Keratinocyte (primary cell): ENCODE measurements at regions not wholly inside any gene's neighbourhood (a gene's known extent, or its start where the extent isn't known, plus 50 kb on each side); places are given as distances from the start of the nearest gene placed in this dataset.

Source experiments
- DNase-seq: peaks from one replicate; pipeline ENCODE4 v3.0.0-alpha.2; 2011; ENCODE audit warnings: low read depth, missing footprints, low spot score
- FAIRE-seq: peaks from 2 replicates; lab custom pipeline; 2011; peaks lifted over from hg19 to GRCh38; lab: Jason Lieb, UNC
- H2AFZ ChIP-seq: 2 replicates; pipeline ENCODE4 v1.6.0; 2012; ENCODE audit warnings: low read length, control low read depth, inconsistent platforms; ENCODE audit not compliant: control insufficient read depth
- H3K27ac ChIP-seq: 2 replicates; pipeline ENCODE4 v1.5.1; 2011; ENCODE audit warnings: low read length; ENCODE audit not compliant: control insufficient read depth, insufficient read depth
- H3K27me3 ChIP-seq: 3 replicates; pipeline ENCODE4 v1.6.0; 2011; ENCODE audit warnings: low read length; ENCODE audit not compliant: control insufficient read depth, insufficient read depth; ENCODE audit errors: extremely low read depth
- H3K36me3 ChIP-seq, 2 experiments: 2 replicates in 1 of 2; 3 replicates in 1 of 2; pipeline ENCODE4 v1.5.1; 2011; ENCODE audit warnings: low read length in 2 of 2, mild to moderate bottlenecking in 1 of 2; ENCODE audit not compliant: control insufficient read depth in 2 of 2, insufficient read depth in 2 of 2; ENCODE audit errors: extremely low read depth in 1 of 2
- H3K4me1 ChIP-seq: 3 replicates; pipeline ENCODE4 v1.5.1; 2011; ENCODE audit warnings: low read length; ENCODE audit not compliant: control insufficient read depth, insufficient read depth; ENCODE audit errors: extremely low read depth
- H3K4me2 ChIP-seq: 3 replicates; pipeline ENCODE4 v1.6.0; 2011; ENCODE audit warnings: low read depth, low read length; ENCODE audit not compliant: control insufficient read depth, insufficient read depth; ENCODE audit errors: extremely low read depth
- H3K4me3 ChIP-seq, 3 experiments: fragments of 200-600 bp in 1 of 3; sonication (generic) in 1 of 3; 2 replicates in 2 of 3; 3 replicates in 1 of 3; pipeline ENCODE4 v1.5.1; 2011 to 2016; ENCODE audit warnings: low read length in 3 of 3, mild to moderate bottlenecking in 3 of 3, control low read depth in 2 of 3, inconsistent platforms in 1 of 3, low read depth in 1 of 3, mixed read lengths in 1 of 3, mixed run types in 1 of 3, moderate library complexity in 1 of 3; ENCODE audit not compliant: control insufficient read depth in 2 of 3, insufficient read depth in 2 of 3; ENCODE audit errors: extremely low read depth in 1 of 3
- H3K79me2 ChIP-seq: 2 replicates; pipeline ENCODE4 v1.6.0; 2012; ENCODE audit warnings: low read length; ENCODE audit not compliant: control insufficient read depth, insufficient read depth
- H3K9ac ChIP-seq: 3 replicates; pipeline ENCODE4 v1.6.0; 2011; ENCODE audit warnings: low read length; ENCODE audit not compliant: control insufficient read depth, insufficient read depth; ENCODE audit errors: extremely low read depth
- H3K9me1 ChIP-seq: 3 replicates; pipeline ENCODE4 v1.6.0; 2011; ENCODE audit warnings: low read length; ENCODE audit not compliant: control insufficient read depth, insufficient read depth; ENCODE audit errors: extremely low read depth
- H3K9me3 ChIP-seq: 2 replicates; pipeline ENCODE4 v1.5.1; 2012; ENCODE audit warnings: low read depth, low read length; ENCODE audit not compliant: control insufficient read depth
- H4K20me1 ChIP-seq: 3 replicates; pipeline ENCODE4 v1.6.0; 2011; ENCODE audit warnings: low read length; ENCODE audit not compliant: control insufficient read depth, insufficient read depth; ENCODE audit errors: extremely low read depth
- EZH2 ChIP-seq: IDR thresholded peaks from one replicate; pipeline ENCODE4 v1.6.1; 2012; ENCODE audit warnings: inconsistent platforms, mild to moderate bottlenecking, low read length, moderate library complexity
- dilution Hi-C: fragments of 300-500 bp; cut with MboI; formaldehyde crosslinking; loops from one replicate; pipeline ENCODE4 v1.7.0; 2020; ENCODE audit warnings: low sequenced_read_pairs; ENCODE audit not compliant: extremely low pct_ligation_motif_present
- TF ChIP-seq, protein P1 (sequence below), 3 experiments: IDR thresholded peaks in 1 of 3; conservative IDR thresholded peaks in 1 of 3; optimal IDR thresholded peaks in 1 of 3; 2 replicates in 2 of 3; 3 replicates in 1 of 3; pipeline versions ENCODE3 to v1.5.1; 2011; ENCODE audit warnings: low read length in 3 of 3, mild to moderate bottlenecking in 3 of 3, moderate library complexity in 2 of 3, control low read depth in 1 of 3, inconsistent platforms in 1 of 3; ENCODE audit not compliant: insufficient read depth in 2 of 3; ENCODE audit errors: extremely low read depth in 1 of 3

DNA sequence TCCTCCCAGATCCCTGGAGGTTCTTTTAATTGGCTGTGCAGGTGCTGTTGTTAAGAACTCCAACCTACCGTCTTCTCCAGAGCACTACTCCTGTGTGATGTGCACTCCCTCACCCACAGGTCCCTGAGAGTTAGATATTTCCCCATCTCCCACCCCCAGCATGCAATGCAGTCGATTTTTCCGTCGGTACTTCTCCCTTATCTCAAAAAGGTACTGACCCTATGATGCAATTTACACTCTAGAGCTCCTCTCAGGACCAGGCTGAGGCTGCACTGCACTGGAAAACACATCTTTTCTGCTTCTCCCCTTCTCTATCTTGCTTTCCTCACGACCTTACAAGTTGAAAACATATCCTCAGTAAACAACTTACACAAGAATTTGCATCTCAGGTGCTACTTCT lies 312.4 kb upstream of the TBX3 start:
- dilution Hi-C loops, result no loop called here
- no peaks in the 10 kb centered on the region for H3K27me3 ChIP-seq
- no peaks in the 10 kb centered on the region for H3K36me3 ChIP-seq
- no peaks in the 10 kb centered on the region for H3K79me2 ChIP-seq
- H3K9me1 ChIP-seq, result no peaks in the 10 kb centered on the region
- no peak overlapping the region for H3K4me3 ChIP-seq
- no peak overlapping the region for H3K27ac ChIP-seq
- no peaks in the 10 kb centered on the region for H3K4me1 ChIP-seq
- FAIRE-seq, result no peak
- H4K20me1 ChIP-seq, result no peaks in the 10 kb centered on the region
- H3K9me3 ChIP-seq, result no peaks in the 10 kb centered on the region
- no peak overlapping the region for H2AFZ ChIP-seq
- TF ChIP-seq, protein P1, sequence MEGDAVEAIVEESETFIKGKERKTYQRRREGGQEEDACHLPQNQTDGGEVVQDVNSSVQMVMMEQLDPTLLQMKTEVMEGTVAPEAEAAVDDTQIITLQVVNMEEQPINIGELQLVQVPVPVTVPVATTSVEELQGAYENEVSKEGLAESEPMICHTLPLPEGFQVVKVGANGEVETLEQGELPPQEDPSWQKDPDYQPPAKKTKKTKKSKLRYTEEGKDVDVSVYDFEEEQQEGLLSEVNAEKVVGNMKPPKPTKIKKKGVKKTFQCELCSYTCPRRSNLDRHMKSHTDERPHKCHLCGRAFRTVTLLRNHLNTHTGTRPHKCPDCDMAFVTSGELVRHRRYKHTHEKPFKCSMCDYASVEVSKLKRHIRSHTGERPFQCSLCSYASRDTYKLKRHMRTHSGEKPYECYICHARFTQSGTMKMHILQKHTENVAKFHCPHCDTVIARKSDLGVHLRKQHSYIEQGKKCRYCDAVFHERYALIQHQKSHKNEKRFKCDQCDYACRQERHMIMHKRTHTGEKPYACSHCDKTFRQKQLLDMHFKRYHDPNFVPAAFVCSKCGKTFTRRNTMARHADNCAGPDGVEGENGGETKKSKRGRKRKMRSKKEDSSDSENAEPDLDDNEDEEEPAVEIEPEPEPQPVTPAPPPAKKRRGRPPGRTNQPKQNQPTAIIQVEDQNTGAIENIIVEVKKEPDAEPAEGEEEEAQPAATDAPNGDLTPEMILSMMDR (optimal IDR thresholded peaks at IDR 0.05 in 1 of 3, IDR thresholded peaks at IDR 0.05 in 1 of 3, conservative IDR thresholded peaks at IDR 0.05 in 1 of 3; ENCODE audit: extremely low read depth in 1 of 3, insufficient read depth in 2 of 3, low read length in 3 of 3), result no peak
- TF ChIP-seq EZH2, result no peak
- DNase-seq, result no peak
- H3K9ac ChIP-seq, result no peak overlapping the region
- no peak overlapping the region for H3K4me2 ChIP-seq

DNA sequence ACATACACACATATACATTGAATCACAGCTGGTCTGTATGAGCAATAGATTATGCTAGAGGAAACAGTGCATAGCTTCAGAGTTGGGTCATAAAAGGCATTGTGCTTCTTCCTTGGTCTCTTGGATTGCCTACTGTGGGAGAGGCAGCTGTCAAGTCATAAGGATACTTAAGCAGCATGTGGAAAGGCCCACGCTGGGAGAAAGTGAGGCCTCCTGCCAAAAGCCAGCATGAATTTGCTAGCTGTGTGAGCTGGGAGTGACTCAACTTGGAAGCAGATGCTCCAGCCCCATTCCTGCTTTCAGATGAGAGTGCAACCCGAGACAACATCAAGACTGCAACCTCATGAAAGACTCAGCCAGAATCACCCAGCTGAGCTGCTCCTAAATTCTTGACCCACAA lies 311.9 kb upstream of the TBX3 start:
- Histone ChIP-seq H3K79me2 (no peaks in the 10 kb centered on the region), H2AFZ (no peak overlapping the region), H3K9me3 (no peaks in the 10 kb centered on the region), H3K4me2 (no peak overlapping the region), H3K27ac (no peak overlapping the region), H3K27me3 (no peaks in the 10 kb centered on the region), H3K9me1 (no peaks in the 10 kb centered on the region), H4K20me1 (no peaks in the 10 kb centered on the region), H3K4me1 (no peaks in the 10 kb centered on the region), H3K9ac (no peak overlapping the region), H3K36me3 (no peaks in the 10 kb centered on the region), H3K4me3 (no peak overlapping the region)
- TF ChIP-seq EZH2, result no peak
- TF ChIP-seq, protein P1 (optimal IDR thresholded peaks at IDR 0.05 in 1 of 3, IDR thresholded peaks at IDR 0.05 in 1 of 3, conservative IDR thresholded peaks at IDR 0.05 in 1 of 3; ENCODE audit: extremely low read depth in 1 of 3, insufficient read depth in 2 of 3, low read length in 3 of 3), result no peak
- dilution Hi-C loops, result no loop called here
- DNase-seq (no peak), FAIRE-seq (no peak)
